Stimulated activated CD4-positive, alpha-beta T cell treated with anti-CD3 and anti-CD28 coated beads, Interleukin-12 subunit alpha, Interleukin-12 subunit beta, amount 100 ng/mL, for 24 hours (primary cell): ENCODE measurements at regions not wholly inside any gene's neighbourhood (a gene's known extent, or its start where the extent isn't known, plus 50 kb on each side); places are given as distances from the start of the nearest gene placed in this dataset.
"Not testable (repeated sequence)": the region's sequence is repeated elsewhere in the genome, so short reads cannot be mapped to it uniquely, and the experiment has no call there.

Experiments
- DNase-seq, 2 experiments: peaks; one replicate each; pipeline ENCODE4 v3.0.0-alpha.2; 2020; ENCODE audit warnings: low read depth in 2 of 2

DNA sequence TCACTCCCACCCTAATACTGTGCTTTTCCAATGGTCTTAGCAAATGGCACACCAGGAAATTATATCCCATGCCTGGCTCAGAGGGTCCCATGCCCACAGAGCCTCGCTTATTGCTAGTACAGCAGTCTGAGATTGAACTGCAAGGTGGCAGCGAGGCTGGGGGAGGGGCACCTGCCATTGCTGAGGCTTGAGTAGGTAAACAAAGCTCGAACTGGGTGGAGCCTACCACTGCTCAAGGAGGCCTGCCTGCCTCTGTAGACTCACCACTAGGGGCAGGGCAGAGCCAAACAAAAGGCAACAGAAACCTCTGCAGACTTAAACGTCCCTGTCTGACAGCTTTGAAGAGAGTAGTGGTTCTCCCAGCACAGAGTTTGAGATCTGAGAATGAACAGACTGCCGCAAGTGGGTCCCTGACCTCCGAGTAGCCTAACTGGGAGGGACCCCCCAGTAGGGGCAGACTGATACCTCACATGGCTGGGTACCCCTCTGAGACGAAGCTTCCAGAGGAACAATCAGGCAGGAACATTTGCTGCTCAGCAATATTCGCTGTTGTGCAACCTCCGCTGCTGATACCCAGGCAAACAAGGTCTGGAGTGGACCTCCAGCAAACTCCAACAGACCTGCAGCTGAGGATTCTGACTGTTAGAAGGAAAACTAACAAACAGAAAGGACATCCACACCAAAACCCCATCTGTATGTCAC is 150.7 kb upstream of the FOXA2 start:
- DNase-seq, result not testable (repeated sequence)

DNA sequence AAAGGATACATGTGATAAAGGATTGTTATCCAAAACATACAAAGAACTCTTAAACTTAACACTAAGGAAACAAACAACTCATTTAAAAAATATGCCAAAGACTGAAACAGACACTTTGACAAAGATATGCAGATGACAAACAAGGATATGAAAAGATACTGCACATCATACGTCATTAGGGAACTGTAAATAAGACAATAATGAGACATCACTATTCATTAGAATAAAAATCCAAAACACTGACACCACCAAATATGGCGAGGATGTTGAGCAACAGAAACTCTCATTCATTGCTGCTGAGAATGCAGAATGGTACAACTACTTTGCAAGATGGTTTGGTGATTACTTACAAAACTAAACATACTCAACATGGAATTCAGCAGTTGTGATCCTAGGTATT is 156.5 kb upstream of the FOXA2 start:
- no peak for DNase-seq

GRCh38 chr20:22744341-22745193 is 160.2 kb upstream of the FOXA2 start:
- DNase-seq, result no peak

DNA sequence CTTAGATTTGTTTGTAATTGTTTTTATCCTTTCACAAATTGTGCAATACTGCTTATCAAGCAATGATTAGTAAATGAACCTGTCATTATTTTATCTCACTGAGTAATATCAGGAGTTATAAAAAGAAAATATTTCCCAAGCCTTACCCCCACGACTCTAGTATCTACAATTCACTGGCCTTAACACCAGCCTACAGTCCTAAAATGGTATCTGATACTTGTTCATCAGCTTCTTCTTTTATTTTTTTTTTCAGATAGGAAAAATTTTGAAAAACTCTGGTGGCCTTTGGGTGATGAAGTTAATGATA is 160.8 kb upstream of the FOXA2 start:
- DNase-seq, result no peak

DNA sequence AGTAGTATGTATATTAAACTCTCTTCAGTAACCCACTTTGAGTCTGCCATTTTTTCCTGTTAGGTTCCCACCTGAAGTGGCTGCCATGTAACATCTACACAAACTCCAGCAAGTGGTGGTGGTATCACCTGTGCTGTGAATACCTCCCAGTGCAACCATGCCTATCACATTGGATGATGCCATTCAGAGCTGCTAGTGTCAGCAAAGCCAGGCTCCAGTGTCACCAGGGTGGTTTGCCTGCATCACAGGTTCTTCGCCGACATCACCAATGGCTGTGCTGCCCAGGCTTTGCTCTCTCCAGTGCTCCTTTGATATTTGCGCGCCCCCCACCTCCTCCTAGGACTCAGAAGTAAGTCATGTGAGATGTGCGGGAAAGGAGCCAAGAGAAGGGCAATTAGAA is 162.6 kb upstream of the FOXA2 start:
- DNase-seq, result no peak

DNA sequence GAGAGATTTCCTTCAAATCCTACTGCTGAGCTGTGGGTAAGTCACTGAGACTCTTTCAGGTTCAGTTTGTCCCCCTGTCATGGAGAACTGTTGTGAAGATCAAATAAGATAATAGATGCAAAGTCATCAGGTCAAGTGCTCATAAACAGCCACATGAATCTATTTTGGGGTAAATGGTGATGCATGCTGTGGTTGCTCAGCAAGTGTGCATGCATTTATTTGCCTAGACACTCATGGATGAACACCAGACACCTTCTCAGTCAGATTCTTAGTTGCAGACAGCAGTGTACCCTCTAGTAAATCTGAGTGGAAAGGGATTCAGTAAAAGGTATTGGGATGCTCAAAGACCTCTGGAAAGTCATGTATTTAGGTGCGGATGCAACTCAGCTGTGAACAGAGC is 168.0 kb upstream of the FOXA2 start:
- DNase-seq, result no peak

DNA sequence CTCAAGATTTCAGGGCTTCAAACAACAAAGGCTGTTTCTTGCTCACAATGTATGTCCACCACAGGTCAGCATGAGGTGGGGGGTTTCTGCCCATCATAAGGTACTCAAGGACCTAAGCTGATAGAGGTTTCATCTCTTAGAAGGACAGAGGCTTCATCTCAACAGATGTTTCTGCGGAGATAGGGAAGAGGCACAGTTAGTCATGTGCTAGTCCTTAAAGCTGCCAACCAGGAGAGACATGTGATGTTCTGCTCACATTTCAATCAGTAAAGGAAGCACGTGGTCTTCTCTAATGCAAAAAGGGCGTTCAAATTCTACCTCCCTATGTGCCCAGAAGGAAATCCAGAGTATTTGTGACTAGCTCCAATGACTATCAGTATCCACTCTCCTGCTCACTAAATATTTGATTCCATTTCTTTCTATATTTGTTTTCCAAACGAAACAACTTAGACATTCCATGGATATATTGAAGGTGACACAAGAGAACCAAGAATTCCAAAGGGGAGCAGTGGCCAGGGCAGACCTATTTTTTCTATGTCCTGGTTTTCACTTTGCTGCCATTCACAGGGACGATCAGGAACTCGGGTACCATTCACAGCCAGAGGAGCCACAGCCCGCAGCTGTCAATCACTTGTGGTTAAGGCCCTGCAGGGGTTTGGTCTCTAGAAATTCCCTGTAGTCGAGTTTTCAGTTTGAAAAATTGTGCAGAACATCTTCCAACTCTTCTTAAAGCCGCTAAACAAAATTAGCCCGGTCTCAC is 173.2 kb upstream of the FOXA2 start:
- no peak for DNase-seq

DNA sequence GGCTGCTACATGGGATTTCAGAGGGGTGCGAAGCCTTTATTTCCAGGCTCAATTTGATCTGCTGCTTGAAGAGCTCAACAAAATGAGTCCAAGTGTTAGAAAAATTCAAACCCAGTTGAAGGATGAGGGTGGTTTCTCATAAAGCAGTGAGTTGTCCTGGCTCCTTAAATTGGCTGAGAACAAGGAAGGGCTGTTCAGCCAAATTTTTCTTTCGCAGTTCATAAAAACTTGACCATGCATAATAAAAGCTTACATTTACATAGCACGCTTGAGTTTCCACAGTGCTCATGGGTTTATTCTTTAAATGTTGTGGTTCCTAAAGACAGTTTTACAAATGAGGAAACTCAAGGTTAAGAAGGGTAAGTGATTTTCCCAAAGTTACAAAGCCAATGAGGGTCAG is 174.4 kb upstream of the FOXA2 start:
- no peak for DNase-seq

- DNase-seq, result no peak
These were observed 178.3 kb upstream of the FOXA2 start for GRCh38 chr20:22762576-22763256.

DNA sequence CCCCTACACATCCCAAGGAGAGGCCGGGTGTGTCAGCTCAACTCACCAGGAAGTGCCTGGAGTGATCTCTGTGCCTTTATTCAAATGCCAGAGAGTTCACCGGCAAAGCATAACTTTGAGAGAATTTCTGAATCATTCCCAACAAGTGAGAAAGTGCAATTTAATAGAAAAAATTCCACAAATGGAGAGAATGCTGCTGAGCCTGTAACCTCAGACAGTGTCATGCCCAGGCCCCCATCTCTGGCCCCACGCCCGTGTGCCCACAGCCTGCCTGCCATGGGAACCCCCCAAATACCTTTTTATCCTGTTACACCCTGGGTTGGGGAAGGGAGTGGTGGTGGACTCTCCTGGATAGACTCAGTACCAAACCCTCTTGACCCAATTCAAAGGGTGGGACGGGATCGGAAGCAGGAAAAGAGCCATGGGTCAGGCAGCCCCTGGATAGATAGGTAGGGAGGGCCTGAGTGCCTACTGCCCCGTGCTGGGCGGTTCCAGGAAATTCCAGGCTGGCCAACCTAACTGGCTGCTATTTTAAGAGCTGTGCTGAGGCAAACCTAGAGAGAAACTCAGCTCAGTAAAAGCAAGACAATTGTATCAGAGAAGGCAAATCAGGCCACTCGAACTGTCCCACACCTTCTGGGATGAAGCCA is 179.0 kb upstream of the FOXA2 start:
- no peak for DNase-seq

DNA sequence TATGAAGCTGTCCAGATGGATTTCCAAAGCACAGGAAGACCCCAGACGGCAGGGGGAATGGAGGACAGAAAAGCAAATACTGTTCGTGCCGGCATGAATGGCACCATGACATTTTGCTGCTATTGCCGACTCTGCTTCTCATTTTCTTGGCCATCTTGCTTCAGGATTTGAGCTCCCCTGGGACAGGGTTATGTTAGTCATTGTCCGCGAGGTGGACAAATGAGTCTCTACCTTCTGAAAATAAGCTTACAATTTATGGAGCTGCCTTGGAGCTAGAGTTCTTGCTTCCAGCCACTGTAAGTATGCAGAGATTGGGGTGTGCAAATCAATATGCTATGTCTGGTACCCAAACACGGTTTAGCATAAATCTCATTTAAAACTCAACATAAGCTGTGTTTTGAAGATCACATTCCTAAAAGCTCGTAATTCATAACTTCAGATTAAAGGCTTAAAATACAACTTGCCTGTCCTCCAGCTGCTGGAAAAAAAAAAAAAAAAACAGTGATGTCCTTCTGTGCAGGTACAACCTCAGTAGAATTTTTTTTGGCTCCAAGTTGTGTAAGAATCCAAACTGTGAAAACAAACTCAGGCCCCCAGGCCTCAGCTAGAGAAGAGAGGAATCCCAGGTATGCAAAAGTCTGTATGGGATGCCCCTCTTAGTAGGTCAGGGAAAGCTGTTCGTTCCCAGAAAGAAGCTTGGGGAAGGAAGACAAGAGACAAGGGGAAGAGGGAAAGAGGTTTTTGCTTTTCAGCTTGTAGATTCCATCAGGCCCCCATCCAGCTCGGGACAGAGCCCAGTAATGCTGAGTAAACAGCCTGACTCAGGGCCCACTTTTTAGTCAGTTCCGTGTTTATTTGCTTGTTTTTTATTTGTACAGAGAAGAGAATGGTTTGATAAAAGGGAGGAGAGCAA is 184.2 kb upstream of the FOXA2 start:
- no peak for DNase-seq

DNA sequence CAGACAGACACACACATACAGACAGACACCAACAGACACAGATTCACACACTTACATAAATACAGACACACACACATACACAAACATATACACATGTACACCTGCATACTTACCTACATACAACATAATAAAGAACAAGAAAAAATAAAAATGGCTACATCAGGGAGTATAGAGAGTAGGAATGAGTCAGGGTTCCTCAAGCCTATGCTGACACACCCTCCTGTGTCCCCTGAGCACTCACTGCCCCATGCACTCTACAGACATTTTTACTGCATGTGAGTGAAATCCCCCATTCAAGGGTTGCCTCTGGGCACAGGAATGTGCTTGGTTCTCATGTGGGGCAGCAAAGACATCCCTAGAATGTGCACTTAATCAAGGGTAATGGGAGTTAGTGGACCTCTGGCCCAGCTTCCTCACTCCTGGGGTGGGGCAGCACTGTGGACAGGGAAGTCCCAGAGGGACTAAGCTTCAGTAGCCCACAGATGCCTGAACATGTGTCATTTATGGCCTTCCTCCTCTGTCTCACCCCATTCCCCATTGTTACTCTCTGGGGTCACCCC is 185.9 kb upstream of the FOXA2 start:
- DNase-seq, result no peak

- no peak for DNase-seq
These were observed 187.3 kb upstream of the FOXA2 start for GRCh38 chr20:22771706-22772105.

GRCh38 chr20:22773344-22773743 is 189.0 kb upstream of the FOXA2 start:
- no peak for DNase-seq

GRCh38 chr20:22775256-22775655 is 190.9 kb upstream of the FOXA2 start:
- no peak for DNase-seq

DNA sequence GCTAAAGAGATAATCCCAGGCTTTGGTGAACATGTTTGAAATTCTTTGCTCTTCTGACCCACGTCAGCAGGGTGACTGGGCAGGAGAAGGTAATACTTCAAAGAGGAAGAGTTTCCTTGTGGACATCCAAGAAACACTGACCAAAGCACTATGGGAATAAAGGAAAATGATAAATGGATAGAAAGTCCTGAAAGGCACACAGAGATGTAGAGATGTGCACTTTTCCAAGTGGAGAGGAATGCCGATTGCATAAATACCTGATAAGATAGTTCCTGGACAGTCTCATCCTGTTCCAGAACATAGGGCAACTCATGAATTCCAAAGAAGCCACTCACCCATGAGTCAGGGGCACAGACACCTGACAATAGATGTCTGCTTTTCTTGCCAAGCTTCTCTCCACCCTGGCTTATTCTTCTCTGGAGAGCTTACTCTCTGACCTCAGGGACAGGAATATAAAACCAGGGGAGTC is 191.3 kb upstream of the FOXA2 start:
- DNase-seq, result no peak

- no peak for DNase-seq
These were observed 192.0 kb upstream of the FOXA2 start for GRCh38 chr20:22776369-22776768.

DNA sequence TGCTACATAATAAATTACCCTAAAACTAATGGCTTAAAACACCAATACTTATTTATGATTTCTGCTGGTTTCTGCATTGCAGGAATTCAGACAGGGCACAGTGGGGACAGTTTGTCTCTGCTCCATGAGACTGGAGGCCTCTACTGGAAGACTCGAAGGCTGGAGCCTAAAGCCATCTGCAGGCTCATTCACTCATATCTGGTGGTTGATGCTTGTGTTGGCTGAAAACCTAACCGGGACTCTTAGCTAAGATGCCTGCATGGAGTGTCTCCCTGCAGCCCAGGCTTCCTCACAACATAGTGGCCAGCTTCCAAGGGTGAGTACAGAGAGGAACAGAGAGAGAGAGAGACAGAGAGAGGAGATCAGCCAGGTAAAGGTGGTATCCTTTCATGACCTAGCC is 195.5 kb upstream of the FOXA2 start:
- DNase-seq, result no peak

- DNase-seq, result no peak
These were observed 197.5 kb upstream of the FOXA2 start for GRCh38 chr20:22781869-22782268.

DNA sequence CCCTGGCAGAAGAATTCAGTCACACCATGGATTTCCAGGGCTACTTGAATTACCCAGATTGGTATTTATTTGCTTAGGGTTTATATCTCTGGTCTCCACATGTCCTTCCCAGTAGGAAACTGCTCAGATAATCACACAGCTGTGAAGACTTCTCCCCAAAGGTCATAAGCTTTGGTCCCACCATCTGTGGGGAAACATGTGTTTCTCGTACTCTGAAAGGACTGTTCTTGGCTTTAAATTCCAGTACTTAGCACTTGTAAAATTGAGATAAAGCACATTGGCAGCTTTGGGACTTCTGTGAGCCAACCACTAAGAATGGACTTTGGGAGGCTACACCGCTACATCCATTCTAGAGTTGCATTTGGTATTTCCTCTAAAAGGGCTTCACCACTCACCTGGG is 205.3 kb upstream of the FOXA2 start:
- DNase-seq, result no peak
